H9 (cell line): ENCODE measurements at regions not wholly inside any gene's neighbourhood (a gene's known extent, or its start where the extent isn't known, plus 50 kb on each side); places are given as distances from the start of the nearest gene placed in this dataset.

Experiments used
- DNase-seq: peaks from one replicate; pipeline ENCODE4 v3.0.0-alpha.2; 2017
- H2AFZ ChIP-seq: one replicate; pipeline ENCODE4 v1.6.1; 2013; ENCODE audit warnings: mild to moderate bottlenecking, low read length, control low read depth, moderate library complexity
- H2AK5ac ChIP-seq: 2 replicates; pipeline ENCODE4 v1.6.1; 2013; ENCODE audit warnings: low read length, control low read depth, mixed read lengths; ENCODE audit not compliant: insufficient read length
- H2BK120ac ChIP-seq: one replicate; pipeline ENCODE4 v1.6.1; 2013; ENCODE audit warnings: low read depth, mild to moderate bottlenecking, low read length, control low read depth, inconsistent platforms; ENCODE audit not compliant: poor library complexity, severe bottlenecking
- H2BK12ac ChIP-seq: 2 replicates; pipeline ENCODE4 v1.6.1; 2013; ENCODE audit warnings: low read length, control low read depth, mixed read lengths, low read depth; ENCODE audit not compliant: insufficient read length
- H2BK15ac ChIP-seq: 2 replicates; pipeline ENCODE4 v1.6.1; 2013; ENCODE audit warnings: low read depth, low read length, control low read depth
- H2BK20ac ChIP-seq: one replicate; pipeline ENCODE4 v1.6.1; 2013; ENCODE audit warnings: low read depth, mild to moderate bottlenecking, low read length, control low read depth, inconsistent platforms; ENCODE audit not compliant: poor library complexity, severe bottlenecking
- H2BK5ac ChIP-seq: 2 replicates; pipeline ENCODE4 v1.6.1; 2013; ENCODE audit warnings: low read length, control low read depth, mixed read lengths; ENCODE audit not compliant: insufficient read length
- H3K14ac ChIP-seq: 2 replicates; pipeline ENCODE4 v1.6.1; 2013; ENCODE audit warnings: low read length, control low read depth; ENCODE audit not compliant: insufficient read depth
- H3K18ac ChIP-seq: 2 replicates; pipeline ENCODE4 v1.6.1; 2013; ENCODE audit warnings: low read depth, mild to moderate bottlenecking, mixed read lengths, low read length, control low read depth; ENCODE audit not compliant: insufficient read length
- H3K23ac ChIP-seq: 2 replicates; pipeline ENCODE4 v1.6.1; 2013; ENCODE audit warnings: low read length, control low read depth, mixed read lengths, low read depth; ENCODE audit not compliant: insufficient read length
- H3K23me2 ChIP-seq: 2 replicates; pipeline ENCODE4 v1.6.1; 2013; ENCODE audit warnings: low read depth, mild to moderate bottlenecking, mixed read lengths, low read length, control low read depth; ENCODE audit not compliant: insufficient read length, poor library complexity, severe bottlenecking
- H3K27ac ChIP-seq: 2 replicates; pipeline ENCODE4 v1.5.1; 2013; ENCODE audit warnings: low read length, control low read depth, mixed read lengths, low read depth; ENCODE audit not compliant: insufficient read length
- H3K27me3 ChIP-seq: 2 replicates; pipeline ENCODE4 v1.6.1; 2013; ENCODE audit warnings: low read length, control low read depth, inconsistent platforms; ENCODE audit not compliant: insufficient read depth
- H3K4ac ChIP-seq: 2 replicates; pipeline ENCODE4 v1.6.1; 2013; ENCODE audit warnings: low read depth, mild to moderate bottlenecking, control low read depth, inconsistent platforms, low read length, moderate library complexity
- H3K4me1 ChIP-seq: 2 replicates; pipeline ENCODE4 v1.6.1; 2013; ENCODE audit warnings: low read length, control low read depth, inconsistent platforms; ENCODE audit not compliant: insufficient read depth
- H3K4me2 ChIP-seq: 2 replicates; pipeline ENCODE4 v1.6.1; 2013; ENCODE audit warnings: low read length, control low read depth, mixed read lengths; ENCODE audit not compliant: insufficient read length, insufficient read depth
- H3K56ac ChIP-seq: 2 replicates; pipeline ENCODE4 v1.6.1; 2013; ENCODE audit warnings: low read depth, mild to moderate bottlenecking, mixed read lengths, low read length, control low read depth; ENCODE audit not compliant: insufficient read length
- H3K79me1 ChIP-seq: 2 replicates; pipeline ENCODE4 v1.6.1; 2013; ENCODE audit warnings: low read depth, mild to moderate bottlenecking, moderate library complexity, low read length, control low read depth, inconsistent platforms; ENCODE audit not compliant: insufficient read depth, poor library complexity, severe bottlenecking
- H3K79me2 ChIP-seq: 2 replicates; pipeline ENCODE4 v1.6.1; 2013; ENCODE audit warnings: low read length, control low read depth, inconsistent platforms; ENCODE audit not compliant: insufficient read depth
- H3K9ac ChIP-seq: 2 replicates; pipeline ENCODE4 v1.6.1; 2013; ENCODE audit warnings: low read length, control low read depth, mixed read lengths; ENCODE audit not compliant: insufficient read length; ENCODE audit errors: extremely low read depth
- H3K9me3 ChIP-seq: one replicate; pipeline ENCODE4 v1.6.1; 2013; ENCODE audit warnings: low read depth, low read length, inconsistent platforms; ENCODE audit not compliant: control insufficient read depth
- H3T11ph ChIP-seq: one replicate; pipeline ENCODE4 v1.6.1; 2013; ENCODE audit warnings: mild to moderate bottlenecking, low read length, control low read depth, inconsistent platforms
- H4K20me1 ChIP-seq: one replicate; pipeline ENCODE4 v1.6.1; 2013; ENCODE audit not compliant: control insufficient read depth, insufficient read length, insufficient read depth
- H4K5ac ChIP-seq: 2 replicates; pipeline ENCODE4 v1.6.1; 2013; ENCODE audit warnings: low read depth, mild to moderate bottlenecking, mixed read lengths, low read length, control low read depth; ENCODE audit not compliant: insufficient read length
- H4K8ac ChIP-seq: replicated peaks from 2 replicates; pipeline ENCODE4 v1.6.1; 2013; ENCODE audit warnings: low read length, control low read depth, mixed read lengths, low read depth; ENCODE audit not compliant: insufficient read length
- H4K91ac ChIP-seq: 2 replicates; pipeline ENCODE4 v1.6.1; 2013; ENCODE audit warnings: low read depth, mild to moderate bottlenecking, moderate library complexity, mixed read lengths, low read length, control low read depth; ENCODE audit not compliant: insufficient read length
- H3K27ac Mint-ChIP-seq, 3 experiments: 2 replicates in 2 of 3; 3 replicates in 1 of 3; pipeline ENCODE4 v1.8.0; 2020 to 2021; ENCODE audit warnings: mixed read lengths in 3 of 3, mild to moderate bottlenecking in 1 of 3, moderate library complexity in 1 of 3
- H3K27me3 Mint-ChIP-seq: 2 replicates; pipeline ENCODE4 v1.8.0; 2021; ENCODE audit warnings: low read depth, mild to moderate bottlenecking, moderate library complexity, mixed read lengths
- H3K36me3 Mint-ChIP-seq, 3 experiments: 2 replicates in 2 of 3; 3 replicates in 1 of 3; pipeline ENCODE4 v1.8.0; 2020 to 2021; ENCODE audit warnings: low read depth in 3 of 3, mixed read lengths in 3 of 3; ENCODE audit not compliant: insufficient read depth in 1 of 3
- H3K4me1 Mint-ChIP-seq, 2 experiments: 2 replicates each; pipeline ENCODE4 v1.8.0; 2020; ENCODE audit warnings: mixed read lengths in 2 of 2
- H3K4me3 Mint-ChIP-seq, 2 experiments: 2 replicates in 1 of 2; 3 replicates in 1 of 2; pipeline ENCODE4 v1.8.0; 2020 to 2021; ENCODE audit warnings: mild to moderate bottlenecking in 2 of 2, mixed read lengths in 2 of 2, moderate library complexity in 1 of 2
- H3K9me3 Mint-ChIP-seq, 2 experiments: 2 replicates in 1 of 2; 3 replicates in 1 of 2; pipeline ENCODE4 v1.8.0; 2020; ENCODE audit warnings: mild to moderate bottlenecking in 2 of 2, mixed read lengths in 2 of 2, moderate library complexity in 1 of 2
- WGBS: extraction: QIAGEN DNeasy Blood & Tissue Kit; methylation state at CpG from one replicate; pipeline ENCODE4 v1.1.7; 2013; ENCODE audit warnings: missing lambda C conversion rate, low lambda C conversion rate, mixed read lengths; ENCODE audit not compliant: insufficient read length; ENCODE audit errors: extremely low coverage; 5-methylcytosine and 5-hydroxymethylcytosine counted together
- TF ChIP-seq, protein P1 (sequence below): fragments of 200-600 bp; sonication (generic); conservative IDR thresholded peaks from 3 replicates; pipeline ENCODE4 v1.8.0; 2021; ENCODE audit warnings: antibody characterized with exemption, mild to moderate bottlenecking

- Histone ChIP-seq H3K27ac (no peak overlapping the region), H3K23ac (no peak overlapping the region), H3K4me1 (no peaks in the 10 kb centered on the region; the same call in 1 of the 2 replicates), H2BK20ac (no peak overlapping the region), H3K14ac (no peak overlapping the region), H3K56ac (no peak overlapping the region), H3K9me3 (no peaks in the 10 kb centered on the region), H2AK5ac (no peak overlapping the region), H2BK12ac (no peak overlapping the region), H4K20me1 (no peaks in the 10 kb centered on the region), H3K4me2 (no peak overlapping the region), H4K91ac (no peak overlapping the region), H3K9ac (no peak overlapping the region), H3K4ac (no peak overlapping the region), H3K27me3 (no peaks in the 10 kb centered on the region), H3K23me2 (no peaks in the 10 kb centered on the region), H3T11ph (no peak overlapping the region), H4K8ac (no peak overlapping the region), H3K79me1 (no peaks in the 10 kb centered on the region), H2BK15ac (no peak overlapping the region), H3K18ac (no peak overlapping the region), H2BK5ac (no peak overlapping the region), H4K5ac (no peak overlapping the region), H2BK120ac (no peak overlapping the region), H2AFZ (no peak overlapping the region), H3K79me2 (no peaks in the 10 kb centered on the region)
- DNase-seq, result no peak
- H3K4me1 Mint-ChIP-seq, result peaks cover 4% of the 10 kb centered on the region in 2 experiments; a peak in 3 of 4 replicates
- no CpG with 5 or more reads among the region's 8 CpGs for WGBS
- H3K27me3 Mint-ChIP-seq, result no peaks in the 10 kb centered on the region
- H3K27ac Mint-ChIP-seq, result no peak overlapping the region
- H3K4me3 Mint-ChIP-seq, result no peak overlapping the region
- TF ChIP-seq, protein P1, sequence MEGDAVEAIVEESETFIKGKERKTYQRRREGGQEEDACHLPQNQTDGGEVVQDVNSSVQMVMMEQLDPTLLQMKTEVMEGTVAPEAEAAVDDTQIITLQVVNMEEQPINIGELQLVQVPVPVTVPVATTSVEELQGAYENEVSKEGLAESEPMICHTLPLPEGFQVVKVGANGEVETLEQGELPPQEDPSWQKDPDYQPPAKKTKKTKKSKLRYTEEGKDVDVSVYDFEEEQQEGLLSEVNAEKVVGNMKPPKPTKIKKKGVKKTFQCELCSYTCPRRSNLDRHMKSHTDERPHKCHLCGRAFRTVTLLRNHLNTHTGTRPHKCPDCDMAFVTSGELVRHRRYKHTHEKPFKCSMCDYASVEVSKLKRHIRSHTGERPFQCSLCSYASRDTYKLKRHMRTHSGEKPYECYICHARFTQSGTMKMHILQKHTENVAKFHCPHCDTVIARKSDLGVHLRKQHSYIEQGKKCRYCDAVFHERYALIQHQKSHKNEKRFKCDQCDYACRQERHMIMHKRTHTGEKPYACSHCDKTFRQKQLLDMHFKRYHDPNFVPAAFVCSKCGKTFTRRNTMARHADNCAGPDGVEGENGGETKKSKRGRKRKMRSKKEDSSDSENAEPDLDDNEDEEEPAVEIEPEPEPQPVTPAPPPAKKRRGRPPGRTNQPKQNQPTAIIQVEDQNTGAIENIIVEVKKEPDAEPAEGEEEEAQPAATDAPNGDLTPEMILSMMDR, result no peak
- H3K36me3 Mint-ChIP-seq, result no peaks in the 10 kb centered on the region
- H3K9me3 Mint-ChIP-seq, result no peaks in the 10 kb centered on the region; a peak in 2 of 5 replicates
Measured at GRCh38 chr3:94927175-94927574, 864.3 kb downstream of the NSUN3 start.
